CD14-positive monocyte (primary cell): ENCODE measurements at regions not wholly inside any gene's neighbourhood (a gene's known extent, or its start where the extent isn't known, plus 50 kb on each side); places are given as distances from the start of the nearest gene placed in this dataset.
A peak's percentile ranks its signal among the peaks of the same experiment; 100 is the strongest.

Experiments used
- DNase-seq, 3 donors: peaks; one replicate each; pipeline ENCODE4 v3.0.0-alpha.2; 2011 to 2022
- H2AFZ ChIP-seq: 2 replicates; pipeline ENCODE4 v1.6.0; 2012; ENCODE audit warnings: mild to moderate bottlenecking, low read depth, low read length, inconsistent platforms; ENCODE audit not compliant: insufficient read depth, poor library complexity, severe bottlenecking
- H3K27ac ChIP-seq, 2 donors: 1 replicate in 1 of 2; 2 replicates in 1 of 2; pipeline ENCODE4 v1.5.1; 2012 to 2013; ENCODE audit warnings: low read length in 2 of 2, control low read depth in 1 of 2, inconsistent platforms in 1 of 2, low read depth in 1 of 2, mild to moderate bottlenecking in 1 of 2
- H3K27me3 ChIP-seq, 2 donors: one replicate each; pipeline versions ENCODE4 v1.6.0 to v1.6.1; 2011 to 2013; ENCODE audit warnings: low read length in 2 of 2; ENCODE audit not compliant: control insufficient read depth in 2 of 2, insufficient read depth in 2 of 2
- H3K36me3 ChIP-seq, 2 donors: replicated peaks in 1 of 2; 1 replicate in 1 of 2; 2 replicates in 1 of 2; pipeline versions ENCODE4 v1.5.1 to v1.6.1; 2012 to 2013; ENCODE audit warnings: low read length in 2 of 2, control low read depth in 1 of 2, inconsistent platforms in 1 of 2, mild to moderate bottlenecking in 1 of 2; ENCODE audit not compliant: insufficient read depth in 2 of 2, control insufficient read depth in 1 of 2
- H3K4me1 ChIP-seq, 2 donors: 1 replicate in 1 of 2; 2 replicates in 1 of 2; pipeline versions ENCODE4 v1.5.1 to v1.6.1; 2012 to 2013; ENCODE audit warnings: low read length in 2 of 2, control low read depth in 1 of 2, inconsistent platforms in 1 of 2, mild to moderate bottlenecking in 1 of 2, moderate library complexity in 1 of 2; ENCODE audit not compliant: insufficient read depth in 2 of 2, control insufficient read depth in 1 of 2
- H3K4me2 ChIP-seq: replicated peaks from 2 replicates; pipeline ENCODE3; 2012; ENCODE audit warnings: low read length, moderate library complexity, mild to moderate bottlenecking; ENCODE audit not compliant: poor library complexity, severe bottlenecking; ENCODE audit errors: extremely low read depth
- H3K4me3 ChIP-seq, 3 experiments: fragments of 200-600 bp in 1 of 3; sonication (generic) in 1 of 3; replicated peaks in 1 of 3; 1 replicate in 2 of 3; 2 replicates in 1 of 3; pipeline ENCODE4 v1.5.1; 2011 to 2013; ENCODE audit warnings: low read length in 3 of 3, mild to moderate bottlenecking in 3 of 3, control low read depth in 2 of 3, low read depth in 2 of 3, inconsistent platforms in 1 of 3, moderate library complexity in 1 of 3
- H3K79me2 ChIP-seq: 2 replicates; pipeline ENCODE4 v1.6.0; 2012; ENCODE audit warnings: mild to moderate bottlenecking, control low read depth, inconsistent platforms, low read length, moderate library complexity; ENCODE audit not compliant: insufficient read depth
- H3K9ac ChIP-seq: 2 replicates; pipeline ENCODE4 v1.6.0; 2017; ENCODE audit warnings: low read length, mild to moderate bottlenecking; ENCODE audit not compliant: insufficient read depth, poor library complexity, severe bottlenecking
- H3K9me3 ChIP-seq, 2 donors: replicated peaks in 1 of 2; 1 replicate in 1 of 2; 2 replicates in 1 of 2; pipeline versions ENCODE4 v1.5.1 to v1.6.1; 2012 to 2013; ENCODE audit warnings: low read length in 2 of 2, control low read depth in 1 of 2; ENCODE audit not compliant: control insufficient read depth in 1 of 2, insufficient read depth in 1 of 2
- H4K20me1 ChIP-seq: 2 replicates; pipeline ENCODE4 v1.6.0; 2012; ENCODE audit warnings: mild to moderate bottlenecking, low read length, control low read depth, moderate library complexity; ENCODE audit not compliant: insufficient read depth
- H3K27ac Mint-ChIP-seq, 7 donors: one replicate each; pipeline ENCODE4 v1.8.0; 2020; ENCODE audit warnings: mild to moderate bottlenecking in 7 of 7, mixed read lengths in 7 of 7, moderate library complexity in 6 of 7, inconsistent platforms in 2 of 7
- H3K27me3 Mint-ChIP-seq, 3 donors: one replicate each; pipeline ENCODE4 v1.8.0; 2021 to 2022; ENCODE audit warnings: low read depth in 3 of 3, mild to moderate bottlenecking in 3 of 3, mixed read lengths in 3 of 3, moderate library complexity in 3 of 3, inconsistent platforms in 1 of 3
- H3K36me3 Mint-ChIP-seq, 2 donors: one replicate each; pipeline ENCODE4 v1.8.0; 2020; ENCODE audit warnings: mixed read lengths in 2 of 2, inconsistent platforms in 1 of 2, mild to moderate bottlenecking in 1 of 2
- H3K4me1 Mint-ChIP-seq: one replicate; pipeline ENCODE4 v1.8.0; 2020; ENCODE audit warnings: mild to moderate bottlenecking, mixed read lengths
- H3K4me3 Mint-ChIP-seq, 2 donors: one replicate each; pipeline ENCODE4 v1.8.0; 2020; ENCODE audit warnings: mild to moderate bottlenecking in 2 of 2, mixed read lengths in 2 of 2, moderate library complexity in 1 of 2
- H3K9me3 Mint-ChIP-seq, 7 donors: one replicate each; pipeline ENCODE4 v1.8.0; 2020 to 2022; ENCODE audit warnings: mixed read lengths in 7 of 7, mild to moderate bottlenecking in 6 of 7, moderate library complexity in 6 of 7, inconsistent platforms in 2 of 7
- CTCF ChIP-seq: fragments of 200-600 bp; IDR thresholded peaks from one replicate; pipeline ENCODE4 v1.8.0; 2022; ENCODE audit warnings: antibody characterized with exemption, mild to moderate bottlenecking
- WGBS: methylation state at CpG from one replicate; pipeline ENCODE4 v1.1.5; 2013; ENCODE audit warnings: missing lambda C conversion rate; ENCODE audit not compliant: insufficient coverage; 5-methylcytosine and 5-hydroxymethylcytosine counted together
- intact Hi-C, 2 donors: fragments of 100-400 bp; cut with micrococcal nuclease; formaldehyde crosslinking; loops; one replicate each; pipeline versions ENCODE4 v1.15.0 to v1.15.1; 2023

- H3K27ac Mint-ChIP-seq: peak overlapping the region in 1 of 7 donors; percentile 48
Observed at GRCh38 chr9:684941-685340, 156.6 kb upstream of the DMRT1 start.

GRCh38 chr9:686321-686813, 155.1 kb upstream of the DMRT1 start:
- Histone ChIP-seq H3K36me3 (no peaks in the 10 kb centered on the region), H3K9ac (no peak overlapping the region)
- WGBS: 94% methylated on average over 4 of the region's 7 CpGs

More at GRCh38 chr9:684941-685340, 156.6 kb upstream of the DMRT1 start:
- Histone ChIP-seq H3K4me3 (no peak overlapping the region), H3K36me3 (no peaks in the 10 kb centered on the region), H3K27me3 (no peaks in the 10 kb centered on the region), H3K9ac (no peak overlapping the region), H3K4me2 (no peak overlapping the region), H3K9me3 (no peaks in the 10 kb centered on the region), H3K27ac (no peak overlapping the region), H4K20me1 (no peaks in the 10 kb centered on the region), H3K79me2 (no peaks in the 10 kb centered on the region), H3K4me1 (no peaks in the 10 kb centered on the region), H2AFZ (no peak overlapping the region)
- intact Hi-C loops: loop anchor here (2.0 to 10.0 kb wide), 2 partner anchors 22 to 60 kb away; no protein-coding TSS in a partner anchor
- Mint-ChIP-seq H3K4me3 (no peak overlapping the region), H3K4me1 (peaks cover 9% of the 10 kb centered on the region), H3K36me3 (no peaks in the 10 kb centered on the region), H3K27me3 (peaks cover 0 to 5% (median 0%) of the 10 kb centered on the region in 3 donors), H3K9me3 (peaks cover 0 to 3% (median 0%) of the 10 kb centered on the region in 7 donors)
- no CpG with 5 or more reads among the region's 4 CpGs for WGBS
- peak; percentile 32 to 86 (median 53) for DNase-seq
- no peak for TF ChIP-seq CTCF

More at GRCh38 chr9:686321-686813, 155.1 kb upstream of the DMRT1 start:
- no peak overlapping the region for H3K27ac ChIP-seq
- H3K27me3 Mint-ChIP-seq: peaks cover 0 to 5% (median 0%) of the 10 kb centered on the region in 3 donors
- no peak overlapping the region for H2AFZ ChIP-seq
- no peaks in the 10 kb centered on the region for H4K20me1 ChIP-seq
- H3K4me1 Mint-ChIP-seq: peaks cover 9% of the 10 kb centered on the region
- H3K9me3 ChIP-seq: no peaks in the 10 kb centered on the region
- H3K27ac Mint-ChIP-seq: no peak overlapping the region
- TF ChIP-seq CTCF: no peak
- H3K9me3 Mint-ChIP-seq: peaks cover 0 to 3% (median 0%) of the 10 kb centered on the region in 7 donors
- H3K4me3 ChIP-seq: no peak overlapping the region
- H3K4me1 ChIP-seq: no peaks in the 10 kb centered on the region
- DNase-seq: no peak
- no peaks in the 10 kb centered on the region for H3K27me3 ChIP-seq
- no peak overlapping the region for H3K4me3 Mint-ChIP-seq
- H3K79me2 ChIP-seq: no peaks in the 10 kb centered on the region
- H3K36me3 Mint-ChIP-seq: no peaks in the 10 kb centered on the region
- H3K4me2 ChIP-seq: no peak overlapping the region
- intact Hi-C loops: loop anchor here (10.0 kb wide), 1 partner anchor 62 kb away; no protein-coding TSS in a partner anchor
